Head of caudate nucleus (tissue), 42 donors: ENCODE measurements at regions not wholly inside any gene's neighbourhood (a gene's known extent, or its start where the extent isn't known, plus 50 kb on each side); places are given as distances from the start of the nearest gene placed in this dataset.

Experiments
- DNase-seq, 42 donors: peaks; one replicate each; pipeline versions ENCODE4 v3.0.0 to v3.0.0-alpha.2; 2020 to 2021; ENCODE audit warnings: mixed read lengths in 7 of 42
- intact Hi-C: fragments of 100-400 bp; cut with DNase I; formaldehyde crosslinking; loops from one replicate; pipeline ENCODE4 v1.15.0; 2022

- intact Hi-C loops: no loop called here
- DNase-seq: no peak
Observed at GRCh38 chr18:61690418-61691138, 202.2 kb downstream of the RNF152 start.

GRCh38 chr18:61687317-61687716 lies 205.5 kb downstream of the RNF152 start:
- DNase-seq: no peak
- intact Hi-C loops: no loop called here

- intact Hi-C loops: no loop called here
- DNase-seq: no peak
Observed at GRCh38 chr18:61683856-61684255, 209.0 kb downstream of the RNF152 start.

- intact Hi-C loops: no loop called here
- DNase-seq: no peak
Observed at GRCh38 chr18:61681065-61681464, 211.7 kb downstream of the RNF152 start.

GRCh38 chr18:61679836-61680235 lies 213.0 kb downstream of the RNF152 start:
- DNase-seq: no peak
- intact Hi-C loops: no loop called here

GRCh38 chr18:61677435-61677970 lies 215.3 kb downstream of the RNF152 start:
- intact Hi-C loops: no loop called here
- DNase-seq: no peak

- no peak for DNase-seq
Observed at GRCh38 chr18:61676773-61677434, 215.9 kb downstream of the RNF152 start.

GRCh38 chr18:61669320-61669719 lies 223.5 kb downstream of the RNF152 start:
- intact Hi-C loops: no loop called here
- DNase-seq: no peak

More at GRCh38 chr18:61676773-61677434, 215.9 kb downstream of the RNF152 start:
- intact Hi-C loops: no loop called here

- intact Hi-C loops: no loop called here
- DNase-seq: no peak
Observed at GRCh38 chr18:61666876-61667590, 225.8 kb downstream of the RNF152 start.

- intact Hi-C loops: no loop called here
- DNase-seq: no peak
Observed at GRCh38 chr18:61664419-61665084, 228.3 kb downstream of the RNF152 start.

- no peak for DNase-seq
- intact Hi-C loops: no loop called here
Observed at GRCh38 chr18:61662726-61663125, 230.1 kb downstream of the RNF152 start.

GRCh38 chr18:61658431-61658830 lies 234.4 kb downstream of the RNF152 start:
- intact Hi-C loops: no loop called here
- no peak for DNase-seq

- no peak for DNase-seq
- intact Hi-C loops: no loop called here
Observed at GRCh38 chr18:61657066-61657732, 235.6 kb downstream of the RNF152 start.

- DNase-seq: no peak
- intact Hi-C loops: no loop called here
Observed at GRCh38 chr18:61655630-61656029, 237.2 kb downstream of the RNF152 start.

GRCh38 chr18:61653823-61654551 lies 238.8 kb downstream of the RNF152 start:
- no peak for DNase-seq
- intact Hi-C loops: no loop called here

- no peak for DNase-seq
- intact Hi-C loops: no loop called here
Observed at GRCh38 chr18:61651880-61652268, 240.9 kb downstream of the RNF152 start.

- DNase-seq: no peak
- intact Hi-C loops: no loop called here
Observed at GRCh38 chr18:61651145-61651879, 241.5 kb downstream of the RNF152 start.
